Adrenal gland (tissue), 5 donors: ENCODE measurements at regions not wholly inside any gene's neighbourhood (a gene's known extent, or its start where the extent isn't known, plus 50 kb on each side); places are given as distances from the start of the nearest gene placed in this dataset.

Experiments used
- CTCF ChIP-seq, 6 experiments: fragments of 450-650 bp in 4 of 6; fragments of 200-600 bp in 2 of 6; sonication (generic) in 1 of 6; IDR thresholded peaks; 1 replicate in 5 of 6; 2 replicates in 1 of 6; pipeline versions ENCODE4 v1.5.1 to v1.8.0; 2016 to 2021; ENCODE audit warnings: antibody characterized with exemption in 6 of 6, mild to moderate bottlenecking in 2 of 6, moderate library complexity in 1 of 6
- POLR2A ChIP-seq, 2 donors: fragments of 450-650 bp; IDR thresholded peaks; one replicate each; pipeline ENCODE4 v1.6.1; 2017; ENCODE audit warnings: antibody characterized with exemption in 2 of 2, mild to moderate bottlenecking in 2 of 2, moderate library complexity in 1 of 2
- donor health status: DM: no; HTN: no; CAD: no.

- TF ChIP-seq POLR2A (IDR thresholded peaks at IDR 0.05) (no peak), CTCF (IDR thresholded peaks at IDR 0.05) (no peak)
Observed at GRCh38 chr3:18126772-18127171, 298.4 kb downstream of the SATB1 start.
